HG03280 (cell line): ENCODE measurements at regions not wholly inside any gene's neighbourhood (a gene's known extent, or its start where the extent isn't known, plus 50 kb on each side); places are given as distances from the start of the nearest gene placed in this dataset.
A peak's percentile ranks its signal among the peaks of the same experiment; 100 is the strongest.

Experiments
- ATAC-seq: cut with Tn5 transposase; IDR thresholded peaks from one replicate; pipeline ENCODE4 v1.9.1; 2021; ENCODE audit warnings: mild to moderate bottlenecking, moderate library complexity; ENCODE audit not compliant: unreplicated experiment

GRCh38 chr17:57174591-57174990 is 81.7 kb upstream of the MSI2 start:
- ATAC-seq: peak; percentile 70

GRCh38 chr17:57178839-57179238 is 77.5 kb upstream of the MSI2 start:
- no peak for ATAC-seq

- ATAC-seq: no peak
Measured at GRCh38 chr17:57182621-57183020, 73.7 kb upstream of the MSI2 start.

- no peak for ATAC-seq
Measured at GRCh38 chr17:57186226-57187019, 69.9 kb upstream of the MSI2 start.

DNA sequence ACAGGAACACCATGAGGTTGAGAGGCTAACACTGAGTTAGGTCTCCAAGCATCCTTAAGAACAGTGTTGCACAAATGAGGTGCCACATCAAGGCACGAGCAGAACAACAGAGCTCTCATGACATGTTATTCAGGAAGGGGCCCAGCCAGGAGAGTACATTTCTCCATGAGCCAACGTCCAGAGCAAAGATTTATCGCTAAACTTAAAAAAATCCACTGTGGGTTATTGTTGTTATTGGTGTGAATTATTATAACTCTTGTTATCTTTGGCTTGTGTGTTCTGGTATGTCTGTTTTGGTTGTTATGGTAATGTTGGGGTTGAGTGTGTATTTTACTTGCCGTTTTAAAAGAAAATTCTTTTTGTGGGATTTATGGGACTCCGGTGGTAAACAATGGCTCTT is 68.9 kb upstream of the MSI2 start:
- ATAC-seq: no peak

DNA sequence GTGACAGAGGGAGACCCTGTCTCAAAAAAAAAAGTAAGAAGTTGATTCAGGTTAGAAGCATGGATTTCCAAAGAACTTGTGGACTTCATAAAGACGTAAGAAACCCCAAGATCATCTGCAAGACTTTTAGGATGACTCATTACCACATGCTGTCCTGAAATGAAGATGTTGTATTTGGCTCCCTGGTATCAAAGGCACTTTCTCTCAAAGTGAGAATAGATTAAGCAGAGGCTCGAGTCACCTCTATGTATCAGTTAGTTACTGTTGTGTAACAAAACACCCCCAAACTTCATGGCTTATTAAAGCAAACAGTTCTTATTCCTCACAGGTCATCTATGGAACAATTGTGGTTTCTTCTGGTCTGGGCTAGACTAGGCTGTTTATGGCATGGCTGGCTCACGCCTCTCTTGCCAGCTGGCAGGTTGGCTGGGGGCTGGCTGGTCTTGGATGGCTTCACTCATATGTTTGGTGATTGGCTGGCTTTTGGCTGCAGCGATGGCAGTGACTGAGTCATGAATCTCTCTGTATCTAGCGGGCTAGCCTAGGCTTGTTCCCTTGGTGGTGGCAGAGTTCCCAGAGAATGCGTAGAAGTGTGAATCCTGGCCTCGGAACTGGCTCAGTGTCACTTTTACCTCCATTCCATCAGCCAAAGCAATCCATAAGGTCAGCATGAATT is 60.4 kb upstream of the MSI2 start:
- ATAC-seq: no peak

DNA sequence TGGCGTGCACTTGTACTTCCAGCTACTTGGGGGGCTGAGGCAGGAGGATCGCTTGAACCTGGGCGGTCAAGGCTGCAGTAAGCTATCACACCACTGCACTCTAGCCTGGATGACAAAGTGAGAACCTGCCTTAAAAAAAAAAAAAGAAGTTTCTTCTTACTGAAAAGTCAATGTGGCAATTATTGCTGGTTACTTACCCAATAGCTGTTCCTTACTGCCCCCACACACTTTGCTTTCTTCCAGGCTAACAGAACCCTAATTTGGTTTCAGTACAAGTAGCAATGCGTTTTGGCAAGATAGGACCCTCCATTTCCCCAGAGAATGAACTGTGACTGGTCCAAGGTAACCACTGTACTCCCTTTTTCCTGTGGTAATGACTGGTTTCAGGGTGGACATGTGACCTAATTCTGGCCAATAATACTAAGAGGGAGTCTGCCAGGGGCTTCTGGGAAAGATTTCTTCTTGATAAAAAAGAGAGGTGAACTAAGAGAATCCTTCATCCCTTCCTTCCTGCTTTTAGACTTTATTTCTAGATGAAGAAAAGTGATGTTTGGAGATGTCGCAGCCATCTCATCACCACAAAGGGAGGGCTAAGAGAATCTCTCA is 58.8 kb upstream of the MSI2 start:
- no peak for ATAC-seq

DNA sequence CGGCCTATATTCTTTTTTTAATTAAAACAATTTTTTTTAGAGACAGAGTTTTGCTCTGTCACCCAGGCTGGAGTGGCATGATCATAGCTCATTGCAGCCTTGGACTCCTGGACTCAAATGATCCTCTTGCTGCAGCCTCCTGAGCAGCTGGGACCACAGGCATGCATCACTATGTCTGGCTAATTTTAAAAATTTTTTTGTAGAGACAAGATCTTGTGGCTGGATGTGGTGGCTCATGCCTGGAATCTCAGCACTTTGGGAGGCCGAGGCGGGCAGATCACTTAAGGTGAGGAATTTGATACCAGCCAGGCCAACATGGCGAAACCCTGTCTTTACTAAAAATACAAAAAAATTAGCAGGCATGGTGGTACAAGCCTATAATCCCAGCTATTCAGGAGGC is 54.8 kb upstream of the MSI2 start:
- no peak for ATAC-seq

DNA sequence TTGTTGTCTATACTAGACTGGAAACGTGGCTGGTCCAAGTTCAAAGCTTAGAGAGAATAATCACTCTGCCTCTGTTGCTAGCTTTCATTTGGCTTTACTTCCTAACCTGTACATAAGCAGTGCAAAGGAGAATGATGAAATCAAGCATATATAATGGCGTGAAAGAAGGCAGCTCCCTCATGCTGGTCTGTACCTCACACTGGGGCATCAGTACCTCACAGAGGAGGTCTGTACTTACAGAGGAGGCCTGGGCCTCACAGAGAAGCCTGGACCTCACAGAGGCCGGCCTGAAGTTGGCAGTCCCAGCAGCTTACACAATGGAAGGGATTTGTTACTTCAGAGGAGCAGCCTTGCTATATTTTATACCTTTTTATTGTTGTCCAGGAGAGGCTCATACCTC is 53.3 kb upstream of the MSI2 start:
- no peak for ATAC-seq
